HL-60 (cell line): ENCODE measurements at regions not wholly inside any gene's neighbourhood (a gene's known extent, or its start where the extent isn't known, plus 50 kb on each side); places are given as distances from the start of the nearest gene placed in this dataset.

Source experiments
- DNase-seq, 2 experiments: peaks; one replicate each; pipeline ENCODE4 v3.0.0-alpha.2; 2010 to 2020; ENCODE audit warnings: low read depth in 1 of 2, low spot score in 1 of 2
- H3K27ac ChIP-seq: fragments of 250-450 bp; sonication (Bioruptor Pico); replicated peaks from 2 replicates; pipeline ENCODE4 v1.5.1; 2020; ENCODE audit warnings: mild to moderate bottlenecking, moderate library complexity
- H3K27me3 ChIP-seq: fragments of 250-450 bp; sonication (Bioruptor Pico); 2 replicates; pipeline ENCODE4 v1.5.1; 2021; ENCODE audit warnings: mild to moderate bottlenecking, moderate library complexity; ENCODE audit not compliant: insufficient read depth, poor library complexity, severe bottlenecking
- H3K4me3 ChIP-seq: replicated peaks from 2 replicates; pipeline ENCODE4 v1.5.1; 2011; ENCODE audit warnings: mild to moderate bottlenecking, control low read depth, low read length; ENCODE audit not compliant: insufficient read depth
- CTCF ChIP-seq: IDR thresholded peaks from one replicate; pipeline ENCODE4 v1.5.1; 2011; ENCODE audit warnings: low read length, control low read depth, inconsistent platforms; ENCODE audit not compliant: insufficient read depth
- GABPA ChIP-seq: IDR thresholded peaks from 2 replicates; pipeline ENCODE4 v1.6.1; 2012; ENCODE audit warnings: low read depth
- POLR2AphosphoS5 ChIP-seq: IDR thresholded peaks from 2 replicates; pipeline ENCODE4 v1.6.1; 2012; ENCODE audit warnings: low read depth
- REST ChIP-seq: IDR thresholded peaks from 2 replicates; pipeline ENCODE4 v1.6.1; 2012; ENCODE audit warnings: low read depth; ENCODE audit not compliant: insufficient replicate concordance
- SPI1 ChIP-seq: IDR thresholded peaks from 2 replicates; pipeline ENCODE4 v1.6.1; 2012; ENCODE audit warnings: low read depth, mild to moderate bottlenecking, borderline replicate concordance

- TF ChIP-seq GABPA: no peak
- TF ChIP-seq POLR2AphosphoS5: no peak
- no peak for TF ChIP-seq REST
- no peak for TF ChIP-seq CTCF
- no peak for TF ChIP-seq SPI1
- no peak for DNase-seq
- Histone ChIP-seq H3K27me3 (no peaks in the 10 kb centered on the region), H3K4me3 (no peak overlapping the region), H3K27ac (no peak overlapping the region)
Measured at GRCh38 chr7:81211934-81212320, 293.1 kb upstream of the SEMA3C start.

GRCh38 chr7:81211204-81211933, 292.5 kb upstream of the SEMA3C start:
- no peak for DNase-seq
- H3K27ac ChIP-seq: no peak overlapping the region
- TF ChIP-seq CTCF (no peak), POLR2AphosphoS5 (no peak), SPI1 (no peak), REST (no peak), GABPA (no peak)
- no peaks in the 10 kb centered on the region for H3K27me3 ChIP-seq
- no peak overlapping the region for H3K4me3 ChIP-seq

GRCh38 chr7:81210137-81211064, 291.6 kb upstream of the SEMA3C start:
- Histone ChIP-seq H3K4me3 (no peak overlapping the region), H3K27me3 (no peaks in the 10 kb centered on the region), H3K27ac (no peak overlapping the region)
- no peak for DNase-seq
- no peak for TF ChIP-seq SPI1
- no peak for TF ChIP-seq GABPA
- TF ChIP-seq POLR2AphosphoS5: no peak

- DNase-seq: no peak
- H3K27ac ChIP-seq: no peak overlapping the region
- H3K4me3 ChIP-seq: no peak overlapping the region
- TF ChIP-seq CTCF: no peak
- TF ChIP-seq REST: no peak
- no peak for TF ChIP-seq GABPA
- no peak for TF ChIP-seq SPI1
- TF ChIP-seq POLR2AphosphoS5: no peak
- H3K27me3 ChIP-seq: no peaks in the 10 kb centered on the region
Measured at GRCh38 chr7:81209059-81209458, 290.2 kb upstream of the SEMA3C start.
